ENCODE measurements at regions not wholly inside any gene's neighbourhood (a gene's known extent, or its start where the extent isn't known, plus 50 kb on each side); places are given as distances from the start of the nearest gene placed in this dataset.
A peak's percentile ranks its signal among the peaks of the same experiment; 100 is the strongest.

DNA sequence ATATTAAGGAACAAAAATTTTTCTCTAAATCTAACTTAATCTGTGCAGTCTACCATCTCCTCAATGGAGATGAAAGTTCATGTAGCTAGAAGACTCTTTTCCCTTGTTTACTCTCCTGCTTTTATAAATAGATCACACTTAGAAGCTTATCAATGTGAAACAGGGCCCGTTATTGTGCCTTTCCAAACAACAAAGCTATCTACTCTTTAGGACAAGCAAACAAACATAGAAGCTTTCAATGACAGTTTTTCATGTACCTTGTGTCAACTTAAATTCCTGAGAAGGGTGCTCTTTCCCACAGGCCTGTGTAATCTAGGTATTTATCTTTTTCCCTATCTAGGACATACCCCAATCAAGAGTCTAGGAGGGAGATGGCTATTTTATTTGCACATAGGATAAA is 247.8 kb upstream of the CWC22 start:
- intact Hi-C loops (cut with DNase I; ENCODE audit: low total_unique reads), result no loop called here
- no peaks in the 10 kb centered on the region for H3K9me3 ChIP-seq
- H3K4me3 ChIP-seq, result no peak overlapping the region
- 8 to 46% (median 30%) methylated on average over 1 of the region's 1 CpG for WGBS, 5 donors
- no peak overlapping the region for H3K27ac ChIP-seq
- H3K27me3 ChIP-seq, result no peaks in the 10 kb centered on the region
- TF ChIP-seq POLR2A (IDR thresholded peaks at IDR 0.05), result no peak
- TF ChIP-seq EP300 (IDR thresholded peaks at IDR 0.05), result no peak
- no peak for TF ChIP-seq CTCF (IDR thresholded peaks at IDR 0.05)
- TF ChIP-seq POLR2AphosphoS5 (IDR thresholded peaks at IDR 0.05), result no peak
- H3K36me3 ChIP-seq, result no peaks in the 10 kb centered on the region
- DNase-seq, result no peak
- no peaks in the 10 kb centered on the region for H3K4me1 ChIP-seq

GRCh38 chr2:180247658-180248057 is 240.6 kb upstream of the CWC22 start:
- Histone ChIP-seq H3K27ac (no peak overlapping the region), H3K4me1 (no peaks in the 10 kb centered on the region), H3K27me3 (no peaks in the 10 kb centered on the region), H3K9me3 (no peaks in the 10 kb centered on the region), H3K4me3 (no peak overlapping the region), H3K36me3 (no peaks in the 10 kb centered on the region)
- TF ChIP-seq POLR2AphosphoS5 (IDR thresholded peaks at IDR 0.05) (no peak), CTCF (IDR thresholded peaks at IDR 0.05) (no peak), EP300 (IDR thresholded peaks at IDR 0.05) (no peak), POLR2A (IDR thresholded peaks at IDR 0.05) (no peak)
- intact Hi-C loops (cut with DNase I; ENCODE audit: low total_unique reads), result no loop called here
- WGBS, 5 donors, result 51 to 85% (median 63%) methylated on average over 2 of the region's 2 CpGs
- DNase-seq, result no peak

DNA sequence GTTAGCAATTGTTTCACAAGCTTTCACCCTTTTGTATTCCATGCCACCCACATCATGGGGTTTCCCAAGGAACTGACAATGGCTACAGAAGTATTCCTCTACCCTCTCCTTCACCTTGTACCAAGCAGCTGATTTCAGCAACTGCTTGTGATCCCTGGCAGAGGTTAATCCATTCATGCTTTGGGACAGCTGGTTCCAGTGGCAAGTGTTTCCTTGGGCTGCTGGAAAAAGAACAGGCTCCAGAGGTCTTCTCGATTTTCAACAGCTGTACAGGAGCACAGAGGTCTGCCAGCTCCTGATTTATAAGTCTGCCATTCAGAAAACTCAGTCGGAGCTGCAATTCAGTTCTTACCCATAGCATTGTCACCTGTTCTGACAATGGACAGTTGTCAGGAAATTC is 239.2 kb upstream of the CWC22 start:
- 37 to 63% (median 48%) methylated on average over 2 of the region's 2 CpGs for WGBS, 5 donors
- H3K27ac ChIP-seq, result no peak overlapping the region
- intact Hi-C loops (cut with DNase I; ENCODE audit: low total_unique reads), result no loop called here
- no peaks in the 10 kb centered on the region for H3K4me1 ChIP-seq
- H3K36me3 ChIP-seq, result no peaks in the 10 kb centered on the region
- no peak for TF ChIP-seq EP300 (IDR thresholded peaks at IDR 0.05)
- TF ChIP-seq POLR2AphosphoS5 (IDR thresholded peaks at IDR 0.05), result no peak
- no peak for TF ChIP-seq CTCF (IDR thresholded peaks at IDR 0.05)
- TF ChIP-seq POLR2A (IDR thresholded peaks at IDR 0.05), result no peak
- no peaks in the 10 kb centered on the region for H3K9me3 ChIP-seq
- DNase-seq, result no peak
- no peaks in the 10 kb centered on the region for H3K27me3 ChIP-seq
- H3K4me3 ChIP-seq, result no peak overlapping the region

DNA sequence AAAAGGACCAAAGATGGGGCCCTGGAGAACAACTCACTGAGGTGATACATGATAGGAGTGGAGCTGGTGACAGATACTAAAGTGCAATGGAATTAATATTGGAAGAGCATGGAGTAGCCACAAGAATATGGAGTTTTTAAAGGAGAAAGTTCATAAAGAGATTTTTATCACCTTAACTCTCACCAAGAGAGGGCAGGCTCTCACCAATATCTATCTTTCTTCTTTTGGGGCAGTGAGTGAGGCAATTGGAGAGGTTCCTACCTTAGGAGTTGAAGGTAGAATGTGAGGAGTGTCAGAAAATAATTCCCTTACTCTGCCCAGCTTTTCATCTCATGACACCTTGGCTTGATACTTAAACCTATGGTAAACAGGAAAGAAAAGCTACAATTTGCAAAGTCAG is 233.7 kb upstream of the CWC22 start:
- peak in 1 of 2 donors; percentile 1 for DNase-seq
- Histone ChIP-seq H3K27me3 (no peaks in the 10 kb centered on the region), H3K4me3 (no peak overlapping the region), H3K9me3 (no peaks in the 10 kb centered on the region), H3K36me3 (no peaks in the 10 kb centered on the region), H3K4me1 (no peaks in the 10 kb centered on the region), H3K27ac (no peak overlapping the region)
- TF ChIP-seq EP300 (IDR thresholded peaks at IDR 0.05) (no peak), CTCF (IDR thresholded peaks at IDR 0.05) (peak in 1 of 7 experiments; percentile 13), POLR2A (IDR thresholded peaks at IDR 0.05) (no peak), POLR2AphosphoS5 (IDR thresholded peaks at IDR 0.05) (no peak)
- intact Hi-C loops (cut with DNase I; ENCODE audit: low total_unique reads), result no loop called here
